HG03060 (cell line): ENCODE measurements at regions not wholly inside any gene's neighbourhood (a gene's known extent, or its start where the extent isn't known, plus 50 kb on each side); places are given as distances from the start of the nearest gene placed in this dataset.

ENCODE experiments used
- ATAC-seq: cut with Tn5 transposase; IDR thresholded peaks from one replicate; pipeline ENCODE4 v1.9.1; 2021; ENCODE audit warnings: low read depth, moderate number of reproducible peaks; ENCODE audit not compliant: unreplicated experiment

DNA sequence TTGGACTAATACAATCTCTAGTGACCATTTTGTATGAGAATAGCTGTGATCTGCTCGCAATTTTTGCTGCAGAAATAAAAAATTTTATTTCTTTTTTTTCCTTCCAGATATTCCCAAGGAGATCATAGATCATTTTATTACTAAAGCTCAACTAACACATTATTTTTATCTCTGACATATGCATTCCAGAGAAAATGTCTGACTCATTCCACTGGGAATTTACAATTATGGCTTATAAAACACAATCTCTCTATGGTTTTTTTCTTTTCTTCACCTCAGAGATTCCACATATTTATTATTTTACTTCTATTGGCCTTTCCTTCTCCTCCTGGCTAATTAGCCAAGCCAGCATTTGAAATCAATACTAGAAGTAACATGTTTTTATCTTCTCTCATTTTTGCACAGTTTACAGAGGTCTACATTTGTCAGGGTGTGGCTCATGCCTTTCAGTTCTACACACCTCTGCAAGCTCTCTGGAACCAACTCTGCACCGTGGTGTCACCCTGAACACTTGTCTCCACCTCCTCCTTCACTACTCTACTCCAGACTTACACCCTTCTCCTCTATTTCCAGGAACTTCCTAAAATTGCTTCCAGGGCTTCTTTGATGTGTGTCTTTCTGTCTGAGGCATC is 59.8 kb upstream of the GPM6A start:
- no peak for ATAC-seq

DNA sequence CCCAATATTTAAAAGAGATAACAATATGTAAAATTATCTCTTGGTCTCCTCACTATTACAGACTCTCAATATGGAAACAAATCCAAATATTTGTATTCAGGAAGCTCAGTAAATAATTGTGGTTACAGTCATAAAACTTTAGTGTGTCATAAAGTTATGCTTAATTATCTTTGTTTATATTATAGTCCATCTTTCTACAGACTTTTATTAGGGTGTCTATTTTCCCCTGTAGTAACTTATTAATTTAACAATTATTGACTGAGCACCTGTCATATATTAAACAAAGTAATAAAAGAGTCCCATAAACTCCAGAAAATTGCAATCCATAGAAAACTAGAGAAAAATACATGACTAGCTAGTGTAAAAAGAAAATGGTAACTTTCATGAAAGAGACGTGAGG is 61.6 kb upstream of the GPM6A start:
- no peak for ATAC-seq

DNA sequence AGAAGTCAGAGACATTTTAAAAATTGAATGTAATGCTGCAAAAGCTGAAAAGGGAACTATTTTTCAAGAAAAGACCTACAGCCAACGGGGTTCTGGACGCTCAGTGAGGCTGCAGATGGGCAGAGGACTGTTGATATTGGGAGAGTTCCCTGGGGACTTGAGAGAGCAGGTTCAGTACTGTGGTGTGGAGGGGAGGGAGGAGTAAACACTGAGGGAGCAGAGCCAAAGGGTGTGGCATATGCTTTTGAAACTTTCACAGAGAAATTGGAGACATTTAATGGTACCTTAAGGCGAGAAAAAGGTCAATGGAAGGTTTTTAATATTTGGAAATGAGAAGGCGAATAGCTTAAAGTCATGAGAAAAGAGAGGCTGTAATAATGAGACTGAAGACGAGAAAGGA is 62.2 kb upstream of the GPM6A start:
- no peak for ATAC-seq

DNA sequence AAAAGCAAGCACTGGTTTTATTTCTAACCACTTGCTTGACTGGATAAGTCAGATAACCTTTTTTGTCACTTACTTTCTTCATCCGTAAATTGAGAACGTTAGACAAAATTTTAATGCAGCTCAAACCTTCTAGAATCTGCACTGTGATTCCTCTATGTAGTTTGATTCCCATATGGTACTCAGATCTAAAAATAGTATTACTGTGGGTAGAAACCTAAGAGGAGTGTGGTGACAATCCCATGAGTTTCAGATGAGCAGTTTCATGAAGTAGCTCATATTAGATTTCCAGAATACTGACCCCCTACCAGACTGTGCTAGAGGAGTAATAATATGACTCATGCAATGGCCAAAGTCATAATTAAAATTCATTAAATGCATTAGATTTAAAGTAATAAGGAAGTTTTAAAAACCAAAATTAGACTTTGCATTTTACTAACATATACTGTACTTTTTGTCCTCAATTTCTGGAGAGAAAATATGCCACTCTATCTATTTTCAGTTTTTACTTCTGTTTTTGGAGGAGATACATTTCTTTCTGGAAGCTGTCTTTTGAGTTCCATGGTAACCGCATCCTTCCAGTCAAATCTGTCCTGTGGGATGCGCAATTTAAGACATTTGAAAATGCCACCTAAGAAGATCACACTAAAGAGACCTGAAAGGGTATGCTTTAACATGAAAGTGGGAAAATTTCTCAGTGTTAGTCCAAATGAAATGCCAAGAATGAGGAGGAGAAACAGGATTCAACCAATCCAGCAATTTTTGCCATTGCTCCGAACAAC is 64.1 kb upstream of the GPM6A start:
- no peak for ATAC-seq

DNA sequence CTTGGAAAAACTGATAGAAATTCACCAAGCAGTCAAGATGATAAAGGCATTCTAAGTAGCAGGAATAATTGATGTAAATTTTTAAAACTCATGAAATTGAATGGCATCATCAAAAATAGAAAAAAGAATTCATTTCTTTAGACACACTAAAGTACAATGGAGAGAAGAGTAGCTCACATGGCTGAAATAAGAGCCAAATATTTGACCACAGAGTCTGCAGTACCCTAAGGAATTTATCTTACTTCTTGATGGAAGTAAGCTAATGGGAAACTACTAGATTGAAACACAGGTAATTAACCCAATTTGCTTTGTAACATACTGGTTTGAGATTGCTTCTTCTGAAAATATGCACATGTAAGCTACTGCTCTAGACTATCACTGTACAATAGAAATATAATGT is 70.8 kb upstream of the GPM6A start:
- ATAC-seq, result no peak

DNA sequence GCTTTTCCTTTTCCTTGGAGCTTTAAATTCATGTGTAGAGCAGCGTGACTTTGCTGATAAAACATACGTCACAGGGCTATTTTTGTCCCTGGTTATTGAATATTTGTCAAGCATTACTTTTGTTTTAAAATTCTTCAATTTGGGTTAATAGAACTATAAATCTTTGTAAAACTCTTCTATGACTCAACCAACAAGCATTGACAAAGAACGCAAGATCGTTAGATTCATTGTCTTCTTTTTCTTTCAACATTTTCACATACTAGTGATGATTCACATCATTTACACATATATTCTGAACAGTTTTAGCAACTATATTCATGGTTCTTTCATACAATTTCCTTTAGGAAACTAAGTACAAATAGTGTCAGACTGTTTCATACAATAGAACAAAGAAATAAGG is 72.0 kb upstream of the GPM6A start:
- no peak for ATAC-seq

DNA sequence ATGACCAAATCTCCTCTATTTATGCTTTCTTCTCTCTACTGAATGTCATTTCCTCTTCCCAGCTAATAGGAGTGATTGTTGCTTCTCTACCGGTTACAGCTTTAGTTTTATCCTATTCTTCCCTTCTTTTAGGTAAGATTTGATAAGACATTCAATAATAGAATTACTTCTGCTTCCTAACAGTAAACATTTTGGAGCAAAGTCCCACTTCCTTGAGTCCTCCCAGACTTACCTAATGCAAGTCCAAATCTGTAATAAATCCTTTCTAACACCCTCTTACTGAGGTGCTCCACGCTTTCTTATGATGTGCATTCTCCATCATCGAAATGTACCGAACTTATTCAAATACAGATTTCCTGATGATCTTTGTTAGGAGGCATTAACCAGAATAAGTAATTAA is 79.2 kb upstream of the GPM6A start:
- ATAC-seq, result no peak

DNA sequence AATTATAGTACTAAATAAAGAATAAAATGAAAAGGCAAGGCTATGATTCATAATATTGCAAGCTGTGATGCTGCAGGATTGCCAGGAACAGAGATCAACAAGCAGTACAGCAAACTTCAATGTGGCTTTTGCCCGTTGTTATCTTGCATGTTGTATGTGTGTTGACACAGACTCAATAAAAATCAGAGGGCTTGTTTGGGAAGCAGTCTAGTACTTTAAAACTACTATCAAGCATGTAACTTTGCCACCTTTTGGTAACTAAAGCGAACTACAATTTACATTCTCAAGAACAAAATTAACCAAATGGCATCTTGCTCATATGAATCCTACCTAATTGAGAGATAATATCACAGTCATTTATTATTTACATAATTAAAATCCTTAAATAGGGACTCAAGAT is 79.8 kb upstream of the GPM6A start:
- ATAC-seq, result no peak

DNA sequence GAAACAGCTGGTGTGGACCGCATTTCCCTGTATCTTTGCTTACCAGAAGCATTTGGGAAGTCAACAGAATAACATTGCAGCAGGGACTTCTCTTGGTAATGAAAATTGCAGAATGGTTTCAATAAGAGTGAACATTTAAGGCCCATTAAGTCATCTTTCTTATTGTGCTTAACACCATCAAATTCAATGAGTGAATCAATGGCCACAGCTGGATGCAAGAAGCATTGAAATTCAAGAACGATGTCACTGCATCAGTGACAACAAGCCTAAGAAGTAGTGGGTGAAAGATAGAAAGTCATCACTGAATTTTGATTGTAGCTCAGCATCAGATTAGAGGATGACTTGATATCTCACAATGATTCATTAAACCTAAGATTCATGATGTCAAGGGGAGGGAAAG is 93.9 kb upstream of the GPM6A start:
- ATAC-seq, result no peak

DNA sequence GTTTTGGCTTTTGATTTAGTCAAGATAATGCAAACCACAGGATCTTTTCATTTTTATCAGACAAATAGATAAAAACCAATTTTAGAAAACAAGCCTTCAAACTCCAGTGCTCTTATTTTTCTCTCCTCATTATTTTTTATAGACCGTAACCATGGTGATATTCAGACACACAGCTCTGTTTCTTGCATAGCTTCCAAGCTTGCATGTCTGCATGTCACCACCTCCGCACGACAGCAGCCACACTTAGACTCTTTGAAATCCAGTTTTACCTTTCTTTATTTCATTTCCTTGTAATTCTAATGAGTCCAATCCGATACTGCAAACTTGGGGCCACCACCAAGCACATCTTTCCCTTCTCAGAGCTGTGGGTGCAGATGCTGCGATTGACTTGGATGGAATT is 94.3 kb upstream of the GPM6A start:
- no peak for ATAC-seq

DNA sequence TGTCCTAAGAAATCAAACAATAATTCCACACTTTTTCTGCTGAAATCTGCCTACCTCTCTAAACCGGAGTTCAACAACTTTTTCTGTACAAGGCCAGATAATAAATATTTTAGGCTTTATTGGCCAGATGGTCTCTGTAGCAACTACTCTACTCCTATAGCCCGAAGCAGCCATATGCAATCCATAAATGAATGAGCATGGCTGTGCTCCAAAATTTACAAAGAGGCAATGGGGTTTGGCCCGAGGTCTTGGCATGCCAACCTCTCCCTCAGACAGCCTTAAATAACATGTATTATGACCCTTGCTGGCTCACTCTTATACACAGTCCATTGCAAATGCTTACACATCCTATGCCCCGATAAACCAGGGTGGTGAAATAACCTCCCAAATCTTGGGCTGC is 98.6 kb upstream of the GPM6A start:
- ATAC-seq, result no peak

DNA sequence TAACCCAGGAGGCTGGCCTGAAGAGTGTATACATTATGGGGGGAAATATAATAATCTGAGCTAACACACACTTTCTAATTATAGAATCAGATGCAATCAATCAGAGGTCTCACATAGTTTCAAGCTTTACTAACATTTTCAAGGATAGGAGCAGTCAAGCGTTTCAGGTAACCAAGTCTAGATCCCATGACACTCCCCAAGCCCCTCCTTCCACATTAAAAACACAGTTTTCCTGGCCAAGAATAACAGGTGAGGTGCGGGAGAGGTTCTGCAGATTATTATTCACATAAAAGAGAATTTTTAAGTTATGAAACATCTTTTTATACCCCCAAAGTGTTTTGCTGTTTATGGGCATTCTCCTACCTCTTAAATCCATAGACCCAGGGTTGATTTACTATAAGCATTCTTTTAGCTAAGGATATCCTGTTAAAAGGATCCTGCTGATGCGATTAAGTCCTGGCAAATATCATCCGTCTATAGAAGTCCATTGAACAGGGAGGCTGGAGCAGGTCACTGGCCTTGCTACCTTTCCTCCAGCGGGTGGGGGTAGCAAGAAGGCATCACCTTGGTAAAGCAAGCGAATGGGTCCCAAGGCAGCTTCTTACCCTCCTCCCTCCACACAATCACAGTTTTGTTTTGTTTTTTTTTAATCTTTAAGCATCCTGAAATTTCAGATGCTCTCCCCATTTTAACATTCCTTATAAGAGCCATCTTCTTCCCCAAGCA is 104.7 kb upstream of the GPM6A start:
- no peak for ATAC-seq

DNA sequence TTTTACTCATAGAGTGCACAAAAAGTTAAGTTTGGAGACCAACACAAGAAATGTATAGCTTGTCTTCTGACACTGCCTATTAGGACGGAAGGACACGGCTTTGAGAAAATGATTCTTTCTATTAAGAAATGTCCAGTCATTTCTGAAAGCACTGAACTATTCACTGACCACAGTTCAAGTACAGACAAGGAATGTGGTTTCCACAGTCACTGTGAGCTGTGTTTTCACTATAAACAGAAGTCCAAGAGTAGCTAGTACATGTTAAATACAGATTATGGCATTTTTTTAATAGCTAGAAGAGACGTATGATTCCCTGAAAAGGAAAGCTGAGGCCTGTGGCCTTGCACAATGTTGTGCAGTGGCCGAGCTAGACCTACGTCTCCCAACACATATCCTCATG is 115.1 kb upstream of the GPM6A start:
- ATAC-seq, result no peak

DNA sequence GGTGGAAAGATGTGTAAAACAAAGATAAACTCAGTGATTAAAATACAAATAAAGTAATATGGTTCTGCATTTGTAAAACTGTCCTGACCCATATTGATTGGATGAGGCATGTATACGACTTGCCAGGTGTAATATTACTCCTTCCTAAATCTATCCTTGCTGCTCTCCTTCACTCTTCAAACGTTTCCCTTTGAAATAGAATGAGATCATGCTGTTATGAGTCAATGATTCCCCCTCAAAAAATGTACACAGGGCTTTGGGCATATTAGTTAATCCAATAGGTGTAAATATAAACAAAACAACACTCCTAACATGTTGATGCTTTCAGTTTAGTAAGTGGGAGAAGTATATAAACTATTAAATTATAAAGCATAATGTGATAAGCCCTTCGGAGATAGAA is 117.4 kb upstream of the GPM6A start:
- no peak for ATAC-seq

DNA sequence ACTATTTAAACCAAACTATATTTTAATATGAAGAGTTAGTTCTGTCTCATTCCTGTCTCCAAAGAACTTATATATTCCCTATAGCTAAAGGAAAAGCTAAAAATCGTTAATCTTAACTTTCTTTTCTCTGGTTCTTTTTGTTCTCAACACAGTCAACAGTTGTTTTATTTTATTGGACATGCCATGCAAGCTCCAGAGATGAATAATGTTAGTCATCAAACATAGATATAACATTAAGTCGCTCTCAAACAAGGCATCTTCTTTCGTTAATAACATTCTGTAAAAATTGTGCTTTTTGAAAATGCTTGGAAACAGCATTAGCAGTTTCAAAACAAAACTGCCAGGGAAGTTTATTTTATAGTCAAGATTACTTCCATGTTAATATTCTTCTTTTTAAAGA is 117.9 kb upstream of the GPM6A start:
- ATAC-seq, result no peak

DNA sequence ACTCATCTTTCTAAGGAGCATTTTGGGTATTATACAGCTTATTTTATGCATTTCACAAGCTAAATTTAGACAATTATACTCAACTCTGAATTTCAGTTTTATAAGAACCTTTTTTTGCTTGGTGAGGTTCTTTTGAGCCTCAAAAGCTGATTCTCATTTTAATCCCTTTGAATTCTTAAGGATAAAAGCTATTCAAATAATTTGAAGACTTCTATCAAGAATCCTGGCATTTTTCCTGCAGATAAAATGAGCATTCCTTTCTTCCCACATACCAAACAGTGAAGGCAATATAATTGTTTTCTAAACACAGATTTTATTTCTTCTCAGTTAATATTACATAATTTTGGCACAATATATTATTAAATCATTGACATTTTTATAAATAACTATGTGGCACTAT is 118.4 kb upstream of the GPM6A start:
- ATAC-seq, result no peak

DNA sequence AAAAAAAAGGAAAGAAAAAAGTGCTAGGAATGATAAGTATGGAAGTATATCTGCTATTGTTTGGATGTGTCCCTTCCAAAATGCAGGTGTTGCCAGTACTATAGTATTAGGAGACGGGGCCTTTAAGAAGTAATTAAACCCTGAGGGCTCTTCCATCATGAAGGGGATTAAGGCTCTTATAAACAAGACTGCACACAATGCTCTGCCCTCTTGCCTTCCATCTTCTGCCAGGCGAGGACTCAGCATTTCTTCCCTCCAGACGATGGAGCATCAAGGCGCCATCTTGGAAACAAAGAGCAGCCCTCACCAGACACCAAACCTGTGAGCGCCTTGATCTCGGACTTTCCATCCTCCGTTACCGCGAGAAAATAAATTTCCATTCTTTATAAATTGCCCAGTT is 120.1 kb upstream of the GPM6A start:
- ATAC-seq, result no peak

DNA sequence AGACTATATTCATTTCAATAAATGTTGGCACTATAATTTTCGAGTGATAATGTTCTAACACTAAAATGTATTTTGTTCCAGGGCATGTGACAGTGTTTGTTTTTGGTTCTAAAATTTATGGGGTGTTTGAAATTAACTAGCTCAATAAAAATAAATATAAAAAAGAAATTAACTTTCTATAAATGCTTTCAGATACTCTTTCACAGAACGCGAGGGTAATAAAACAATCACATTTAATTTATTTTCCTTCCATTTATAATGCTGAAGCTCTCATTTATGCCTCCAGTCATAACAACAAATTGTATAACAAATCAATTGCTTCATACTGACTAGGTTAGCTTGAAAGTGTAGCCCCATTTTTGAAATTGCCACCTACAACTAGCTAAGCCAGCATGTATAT is 122.4 kb upstream of the GPM6A start:
- no peak for ATAC-seq

DNA sequence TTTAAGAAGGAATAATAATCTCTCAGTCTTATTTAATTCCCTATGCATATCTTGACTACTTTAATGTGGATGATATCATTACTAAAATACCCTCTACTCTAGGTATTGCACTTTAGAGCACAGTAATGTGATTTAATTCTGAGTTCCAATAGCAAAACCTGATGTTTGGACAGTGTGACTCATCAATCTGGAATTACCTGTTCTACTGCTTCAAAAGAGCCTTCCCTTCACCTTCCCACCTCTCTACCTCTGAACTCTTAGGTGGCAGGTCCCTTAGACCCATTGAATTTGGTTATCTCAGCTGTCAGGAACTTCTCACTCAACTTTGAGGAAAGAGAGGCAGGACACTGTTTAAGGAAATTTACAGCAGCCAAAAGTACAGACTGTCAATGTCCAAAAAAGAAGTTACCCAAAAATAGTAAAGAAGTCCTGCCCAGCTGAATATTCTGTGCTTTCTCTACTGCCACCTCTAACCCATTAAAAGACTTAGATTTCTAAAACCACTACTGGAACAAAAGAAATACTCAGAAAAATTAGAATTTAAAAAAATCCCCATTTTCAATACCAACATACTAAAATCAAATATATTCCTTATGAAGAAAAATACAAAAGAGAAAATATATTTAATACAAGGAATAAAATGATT is 123.1 kb upstream of the GPM6A start:
- no peak for ATAC-seq

DNA sequence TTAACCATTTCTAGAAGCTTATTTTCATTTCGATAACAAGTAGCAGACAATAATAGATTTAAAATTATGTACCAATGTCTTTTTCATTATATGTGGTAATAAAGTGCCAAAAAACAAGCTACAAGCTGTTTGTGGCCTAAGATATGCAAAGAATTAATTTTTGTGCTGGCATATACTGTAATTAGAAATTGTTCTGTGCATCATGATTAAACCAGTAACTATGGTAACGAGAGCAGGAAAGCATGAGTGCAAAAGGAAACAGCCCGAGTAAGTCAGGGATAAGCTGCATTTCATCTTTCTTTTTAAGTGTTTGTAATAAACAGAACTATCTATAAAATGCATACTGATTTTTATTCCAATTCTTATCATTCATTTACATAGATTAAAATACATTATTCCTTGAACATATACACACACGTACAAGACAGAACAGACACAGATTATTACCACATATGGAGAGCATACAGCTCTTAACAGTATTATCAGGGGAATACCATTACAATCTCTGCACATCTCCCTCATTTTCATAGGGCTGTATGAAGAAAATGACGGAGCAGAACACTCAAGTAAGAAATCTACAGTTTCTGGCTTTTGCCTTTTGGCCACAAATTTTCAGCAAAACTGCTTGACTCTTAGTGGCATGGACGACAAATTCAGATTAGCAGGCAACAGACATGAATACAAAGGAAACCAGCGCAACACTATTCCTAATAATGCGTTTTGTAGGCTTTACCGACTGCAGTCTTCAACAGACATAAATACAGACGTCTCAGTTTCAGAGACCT is 121.3 kb upstream of the WDR17 start:
- no peak for ATAC-seq
